Trophoblast cell (in vitro differentiated cells and primary cell): ENCODE measurements at regions not wholly inside any gene's neighbourhood (a gene's known extent, or its start where the extent isn't known, plus 50 kb on each side); places are given as distances from the start of the nearest gene placed in this dataset.

ENCODE experiments used
- DNase-seq, 2 donors: peaks; one replicate each; pipeline ENCODE4 v3.0.0-alpha.2; 2016
- H2AFZ ChIP-seq: 2 replicates; pipeline ENCODE4 v1.6.1; 2013; ENCODE audit warnings: low read length, moderate library complexity, mild to moderate bottlenecking; ENCODE audit not compliant: insufficient read depth, poor library complexity
- H2AK5ac ChIP-seq: 2 replicates; pipeline ENCODE4 v1.6.1; 2013; ENCODE audit warnings: mild to moderate bottlenecking, low read length
- H2BK120ac ChIP-seq: 2 replicates; pipeline ENCODE4 v1.6.1; 2013; ENCODE audit warnings: low read length, mild to moderate bottlenecking, moderate library complexity; ENCODE audit not compliant: insufficient read depth, poor library complexity
- H2BK12ac ChIP-seq: 2 replicates; pipeline ENCODE4 v1.6.1; 2013; ENCODE audit warnings: mild to moderate bottlenecking, low read length, moderate library complexity
- H2BK5ac ChIP-seq: 2 replicates; pipeline ENCODE4 v1.6.1; 2013; ENCODE audit warnings: low read length, low read depth, moderate library complexity, mild to moderate bottlenecking; ENCODE audit not compliant: poor library complexity
- H3K14ac ChIP-seq: 2 replicates; pipeline ENCODE4 v1.6.1; 2013; ENCODE audit warnings: mild to moderate bottlenecking, low read length
- H3K18ac ChIP-seq: 2 replicates; pipeline ENCODE4 v1.6.1; 2013; ENCODE audit warnings: mild to moderate bottlenecking, low read length
- H3K23ac ChIP-seq: 2 replicates; pipeline ENCODE4 v1.6.1; 2013; ENCODE audit warnings: low read length
- H3K27ac ChIP-seq: 2 replicates; pipeline ENCODE4 v1.5.1; 2013; ENCODE audit warnings: low read depth, mild to moderate bottlenecking, inconsistent platforms, low read length, moderate library complexity
- H3K27me3 ChIP-seq: 2 replicates; pipeline ENCODE4 v1.6.1; 2013; ENCODE audit warnings: inconsistent platforms, mild to moderate bottlenecking, low read length, moderate library complexity; ENCODE audit not compliant: insufficient read depth
- H3K36me3 ChIP-seq, 2 experiments: 1 replicate in 1 of 2; 2 replicates in 1 of 2; pipeline ENCODE4 v1.6.1; 2013; ENCODE audit warnings: low read length in 2 of 2, mild to moderate bottlenecking in 2 of 2, moderate library complexity in 1 of 2; ENCODE audit not compliant: insufficient read depth in 2 of 2, control insufficient read depth in 1 of 2
- H3K4ac ChIP-seq: 2 replicates; pipeline ENCODE4 v1.6.1; 2013; ENCODE audit warnings: low read depth, mild to moderate bottlenecking, low read length, moderate library complexity
- H3K4me1 ChIP-seq, 2 experiments: 1 replicate in 1 of 2; 2 replicates in 1 of 2; pipeline ENCODE4 v1.6.1; 2013; ENCODE audit warnings: low read length in 2 of 2, mild to moderate bottlenecking in 2 of 2, moderate library complexity in 1 of 2; ENCODE audit not compliant: insufficient read depth in 2 of 2, control insufficient read depth in 1 of 2
- H3K4me2 ChIP-seq: 2 replicates; pipeline ENCODE4 v1.6.1; 2013; ENCODE audit warnings: inconsistent platforms, mild to moderate bottlenecking, low read length, moderate library complexity
- H3K4me3 ChIP-seq: 2 replicates; pipeline ENCODE4 v1.5.1; 2013; ENCODE audit warnings: mild to moderate bottlenecking, low read depth, low read length, inconsistent platforms
- H3K79me1 ChIP-seq: one replicate; pipeline ENCODE4 v1.6.1; 2013; ENCODE audit warnings: low read length
- H3K79me2 ChIP-seq: 2 replicates; pipeline ENCODE4 v1.6.1; 2013; ENCODE audit warnings: low read length, mild to moderate bottlenecking; ENCODE audit not compliant: control insufficient read depth, insufficient read depth, poor library complexity
- H3K9ac ChIP-seq: 2 replicates; pipeline ENCODE4 v1.6.1; 2013; ENCODE audit warnings: mild to moderate bottlenecking, low read length
- H3K9me3 ChIP-seq: 2 replicates; pipeline ENCODE4 v1.6.1; 2013; ENCODE audit warnings: low read depth, mild to moderate bottlenecking, control low read depth, inconsistent platforms, low read length; ENCODE audit not compliant: insufficient read depth
- H4K12ac ChIP-seq: 2 replicates; pipeline ENCODE4 v1.6.1; 2013; ENCODE audit warnings: low read depth, mild to moderate bottlenecking, low read length, moderate library complexity
- H4K8ac ChIP-seq: 2 replicates; pipeline ENCODE4 v1.6.1; 2013; ENCODE audit warnings: low read depth, mild to moderate bottlenecking, low read length, moderate library complexity
- H4K91ac ChIP-seq: one replicate; pipeline ENCODE4 v1.6.1; 2013; ENCODE audit warnings: low read depth, mild to moderate bottlenecking, low read length, moderate library complexity
- WGBS: extraction: QIAGEN DNeasy Blood & Tissue Kit; methylation state at CpG from one replicate; pipeline ENCODE4 v1.1.7; 2013; ENCODE audit warnings: missing lambda C conversion rate; ENCODE audit not compliant: insufficient read length, insufficient coverage; ENCODE audit errors: extremely low coverage; 5-methylcytosine and 5-hydroxymethylcytosine counted together

DNA sequence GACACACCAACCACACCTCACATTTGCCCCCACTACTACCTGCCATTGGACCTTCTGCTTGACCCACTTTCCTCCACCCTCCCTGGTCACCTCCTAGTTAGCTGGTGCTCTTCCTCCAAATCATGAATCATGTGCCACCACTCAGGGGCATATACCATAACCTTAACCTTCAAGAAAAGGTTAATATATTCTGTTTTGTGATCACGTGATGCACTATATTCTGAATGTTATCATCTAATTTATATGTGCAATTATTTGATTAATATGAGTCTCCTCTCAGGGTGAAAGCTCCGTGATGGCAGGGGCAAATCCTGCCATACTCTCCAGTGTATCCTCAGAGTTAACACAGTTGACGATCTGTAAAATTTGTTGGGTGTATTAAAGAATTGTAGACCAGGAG is 635.5 kb downstream of the XPNPEP1 start:
- Histone ChIP-seq H3K23ac (no peak overlapping the region), H3K79me2 (no peaks in the 10 kb centered on the region), H4K12ac (no peak overlapping the region), H2BK5ac (no peak overlapping the region), H3K9ac (no peak overlapping the region), H3K79me1 (peaks cover 3% of the 10 kb centered on the region), H3K4me2 (no peak overlapping the region), H3K27ac (no peak overlapping the region), H2BK120ac (no peak overlapping the region), H3K4ac (no peak overlapping the region), H3K4me1 (peaks cover 2 to 3% of the 10 kb centered on the region in 2 experiments), H3K36me3 (no peaks in the 10 kb centered on the region), H2AK5ac (no peak overlapping the region), H4K8ac (no peak overlapping the region), H3K27me3 (no peaks in the 10 kb centered on the region), H3K18ac (no peak overlapping the region), H3K4me3 (no peak overlapping the region), H3K14ac (no peak overlapping the region), H4K91ac (no peak overlapping the region), H2BK12ac (no peak overlapping the region), H3K9me3 (no peaks in the 10 kb centered on the region), H2AFZ (no peak overlapping the region)
- WGBS, result no CpG with 5 or more reads among the region's 3 CpGs
- DNase-seq, result no peak

DNA sequence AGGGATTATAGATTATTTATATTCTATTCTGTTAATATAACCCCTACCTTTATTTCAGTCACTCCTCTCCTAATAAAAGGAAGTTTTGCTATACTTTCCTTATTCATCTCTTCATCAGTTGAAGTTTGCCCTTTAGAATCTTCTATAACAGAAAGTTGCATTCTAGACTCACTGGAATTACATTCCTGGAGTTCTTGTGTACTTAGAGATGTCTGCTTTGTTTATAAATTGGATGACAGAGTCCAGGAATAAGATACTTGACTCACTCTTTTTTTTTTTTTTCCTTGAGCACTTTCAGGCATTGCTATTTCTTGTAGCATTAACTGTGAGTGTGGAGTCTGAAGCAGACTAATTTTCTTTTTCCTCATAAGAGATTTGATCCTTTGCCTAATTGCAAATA is 640.8 kb downstream of the XPNPEP1 start:
- Histone ChIP-seq H4K91ac (no peak overlapping the region), H3K4me2 (no peak overlapping the region), H2AFZ (no peak overlapping the region), H2AK5ac (no peak overlapping the region), H2BK120ac (no peak overlapping the region), H3K79me1 (peaks cover 3% of the 10 kb centered on the region), H3K36me3 (no peaks in the 10 kb centered on the region), H4K12ac (no peak overlapping the region), H3K14ac (no peak overlapping the region), H3K79me2 (no peaks in the 10 kb centered on the region), H3K23ac (no peak overlapping the region), H4K8ac (no peak overlapping the region), H3K4me3 (no peak overlapping the region), H3K4me1 (peaks cover 2 to 3% of the 10 kb centered on the region in 2 experiments), H3K9me3 (no peaks in the 10 kb centered on the region), H3K4ac (no peak overlapping the region), H3K27me3 (no peaks in the 10 kb centered on the region), H2BK12ac (no peak overlapping the region), H3K9ac (no peak overlapping the region), H3K27ac (no peak overlapping the region), H3K18ac (no peak overlapping the region), H2BK5ac (no peak overlapping the region)
- peak in 1 of 2 donors; percentile 4 for DNase-seq

DNA sequence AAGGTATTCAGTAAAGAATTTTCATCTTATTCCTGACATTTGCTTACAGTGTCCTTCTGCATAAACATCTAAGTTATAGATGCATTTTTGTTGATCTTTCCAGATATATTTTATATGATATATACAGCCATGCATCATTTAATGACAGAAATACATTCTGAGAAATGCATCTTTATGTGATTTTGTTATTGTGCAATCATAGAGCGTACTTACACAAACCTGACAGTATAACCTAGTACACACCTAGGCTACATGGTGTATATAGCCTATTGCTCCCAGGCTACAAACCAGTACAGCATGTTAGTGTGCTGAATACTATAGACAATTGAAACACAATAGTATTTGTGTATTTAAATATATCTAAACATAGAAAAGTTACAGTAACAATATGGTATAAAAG is 642.0 kb downstream of the XPNPEP1 start:
- Histone ChIP-seq H3K79me1 (peaks cover 3% of the 10 kb centered on the region), H2AFZ (no peak overlapping the region), H3K27ac (no peak overlapping the region), H2BK12ac (no peak overlapping the region), H3K36me3 (no peaks in the 10 kb centered on the region), H3K4me2 (no peak overlapping the region), H3K14ac (no peak overlapping the region), H3K27me3 (no peaks in the 10 kb centered on the region), H2BK5ac (no peak overlapping the region), H4K91ac (no peak overlapping the region), H3K4ac (no peak overlapping the region), H3K18ac (no peak overlapping the region), H4K8ac (no peak overlapping the region), H3K9me3 (no peaks in the 10 kb centered on the region), H3K9ac (no peak overlapping the region), H3K79me2 (no peaks in the 10 kb centered on the region), H2BK120ac (no peak overlapping the region), H2AK5ac (no peak overlapping the region), H3K23ac (no peak overlapping the region), H3K4me1 (peaks cover 2 to 3% of the 10 kb centered on the region in 2 experiments), H3K4me3 (no peak overlapping the region), H4K12ac (no peak overlapping the region)
- WGBS, result no CpG with 5 or more reads among the region's 1 CpG
- DNase-seq, result no peak

- no peak overlapping the region for H3K23ac ChIP-seq
- no peak overlapping the region for H4K91ac ChIP-seq
- no peak overlapping the region for H2AFZ ChIP-seq
- no peak overlapping the region for H3K18ac ChIP-seq
- no peaks in the 10 kb centered on the region for H3K27me3 ChIP-seq
- H3K4me1 ChIP-seq, result peaks cover 2 to 3% of the 10 kb centered on the region in 2 experiments
- no peak for DNase-seq
- H3K27ac ChIP-seq, result no peak overlapping the region
- no peaks in the 10 kb centered on the region for H3K36me3 ChIP-seq
- no peak overlapping the region for H2AK5ac ChIP-seq
- no peak overlapping the region for H3K4ac ChIP-seq
- H4K12ac ChIP-seq, result no peak overlapping the region
- no peaks in the 10 kb centered on the region for H3K79me2 ChIP-seq
- peaks cover 3% of the 10 kb centered on the region for H3K79me1 ChIP-seq
- no peak overlapping the region for H2BK5ac ChIP-seq
- no peak overlapping the region for H2BK120ac ChIP-seq
- H3K9ac ChIP-seq, result no peak overlapping the region
- H4K8ac ChIP-seq, result no peak overlapping the region
- no peak overlapping the region for H3K14ac ChIP-seq
- no peak overlapping the region for H2BK12ac ChIP-seq
- no peaks in the 10 kb centered on the region for H3K9me3 ChIP-seq
- no peak overlapping the region for H3K4me2 ChIP-seq
- H3K4me3 ChIP-seq, result no peak overlapping the region
- WGBS, result no CpG with 5 or more reads among the region's 8 CpGs
These were observed 642.5 kb downstream of the XPNPEP1 start for GRCh38 chr10:109280837-109281236.
